Thyroid gland (tissue), 4 donors: ENCODE measurements at regions not wholly inside any gene's neighbourhood (a gene's known extent, or its start where the extent isn't known, plus 50 kb on each side); places are given as distances from the start of the nearest gene placed in this dataset.

ENCODE experiments used
- DNase-seq, 2 donors: peaks; one replicate each; pipeline ENCODE4 v3.0.0-alpha.2; 2019
- H3K27ac ChIP-seq, 3 donors: fragments of 200-600 bp; sonication (generic); 1 replicate in 2 of 3; 2 replicates in 1 of 3; pipeline ENCODE4 v1.5.1; 2016 to 2019; ENCODE audit warnings: mild to moderate bottlenecking in 1 of 3, moderate library complexity in 1 of 3
- H3K27me3 ChIP-seq: fragments of 200-600 bp; sonication (generic); one replicate; pipeline ENCODE4 v1.5.1; 2019
- H3K36me3 ChIP-seq, 2 donors: fragments of 200-600 bp; sonication (generic); one replicate each; pipeline ENCODE4 v1.5.1; 2016 to 2019
- H3K4me1 ChIP-seq, 2 donors: fragments of 200-600 bp; sonication (generic); one replicate each; pipeline ENCODE4 v1.5.1; 2017 to 2019
- H3K4me3 ChIP-seq, 3 donors: fragments of 200-600 bp; sonication (generic); replicated peaks in 1 of 3; 1 replicate in 2 of 3; 2 replicates in 1 of 3; pipeline ENCODE4 v1.5.1; 2016; ENCODE audit warnings: mild to moderate bottlenecking in 1 of 3
- H3K9me3 ChIP-seq: fragments of 200-600 bp; sonication (generic); one replicate; pipeline ENCODE4 v1.5.1; 2017
- CTCF ChIP-seq, 6 experiments: fragments of 200-600 bp in 3 of 6; fragments of 450-650 bp in 3 of 6; sonication (generic) in 3 of 6; IDR thresholded peaks; one replicate each; pipeline ENCODE4 v1.5.1; 2016 to 2019; ENCODE audit warnings: antibody characterized with exemption in 6 of 6, mild to moderate bottlenecking in 2 of 6, inconsistent platforms in 1 of 6, moderate library complexity in 1 of 6
- POLR2A ChIP-seq, 2 donors: fragments of 450-650 bp; IDR thresholded peaks; one replicate each; pipeline ENCODE4 v1.6.1; 2017; ENCODE audit warnings: antibody characterized with exemption in 2 of 2, mild to moderate bottlenecking in 2 of 2, moderate library complexity in 1 of 2
- WGBS, 2 donors: methylation state at CpG; one replicate each; pipeline ENCODE4 v1.1.5; 2017; 5-methylcytosine and 5-hydroxymethylcytosine counted together
- intact Hi-C: fragments of 100-400 bp; cut with DNase I; formaldehyde crosslinking; loops from one replicate; pipeline ENCODE4 v1.15.1; 2023

GRCh38 chr10:31081937-31082840, 50.5 kb upstream of the ZNF438 start:
- intact Hi-C loops = no loop called here
- H3K36me3 ChIP-seq = no peaks in the 10 kb centered on the region
- WGBS, 2 donors = 96 to 98% methylated on average over 2 of the region's 2 CpGs
- H3K27ac ChIP-seq = no peak overlapping the region
- H3K4me3 ChIP-seq = no peak overlapping the region
- no peaks in the 10 kb centered on the region for H3K9me3 ChIP-seq
- no peak for DNase-seq
- no peak for TF ChIP-seq POLR2A (IDR thresholded peaks at IDR 0.05)
- TF ChIP-seq CTCF (IDR thresholded peaks at IDR 0.05) = no peak
- H3K27me3 ChIP-seq = no peaks in the 10 kb centered on the region
- H3K4me1 ChIP-seq = no peaks in the 10 kb centered on the region

- Histone ChIP-seq H3K9me3 (no peaks in the 10 kb centered on the region), H3K36me3 (no peaks in the 10 kb centered on the region), H3K4me3 (no peak overlapping the region), H3K27ac (no peak overlapping the region), H3K4me1 (no peaks in the 10 kb centered on the region), H3K27me3 (no peaks in the 10 kb centered on the region)
- DNase-seq = peak; percentile 52 to 55
- TF ChIP-seq POLR2A (IDR thresholded peaks at IDR 0.05) (no peak), CTCF (IDR thresholded peaks at IDR 0.05) (peak in 4 of 6 experiments; percentile 21 to 57 (median 49))
- intact Hi-C loops = no loop called here
- 51 to 55% methylated on average over 6 of the region's 6 CpGs for WGBS, 2 donors
Measured at GRCh38 chr10:31083765-31084184, 52.1 kb upstream of the ZNF438 start.

DNA sequence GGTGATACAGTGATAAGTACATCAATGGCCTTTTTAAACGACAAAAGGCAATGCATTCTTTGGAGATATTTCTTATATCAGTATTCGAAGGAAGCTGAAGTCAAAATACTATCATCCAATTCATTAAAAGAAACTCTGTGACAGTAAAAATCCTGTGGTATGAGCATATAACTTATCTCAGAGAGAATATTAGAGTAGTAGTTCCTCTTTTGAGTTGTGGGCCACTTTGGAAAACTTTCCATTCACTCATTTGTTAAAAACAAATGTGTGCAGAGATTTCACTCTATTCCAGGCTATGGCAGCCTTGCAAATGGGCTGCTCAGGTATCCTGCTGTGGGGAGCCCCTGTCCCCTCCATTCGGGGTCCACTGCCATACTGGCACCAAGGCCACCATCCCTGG, 55.3 kb upstream of the ZNF438 start:
- intact Hi-C loops = no loop called here

GRCh38 chr10:31087851-31088250, 56.2 kb upstream of the ZNF438 start:
- intact Hi-C loops = no loop called here
- TF ChIP-seq POLR2A (IDR thresholded peaks at IDR 0.05) (no peak), CTCF (IDR thresholded peaks at IDR 0.05) (no peak)
- Histone ChIP-seq H3K4me3 (no peak overlapping the region), H3K4me1 (no peaks in the 10 kb centered on the region), H3K27ac (no peak overlapping the region), H3K27me3 (no peaks in the 10 kb centered on the region), H3K36me3 (no peaks in the 10 kb centered on the region), H3K9me3 (no peaks in the 10 kb centered on the region)
- DNase-seq = no peak
- WGBS, 2 donors = 88 to 92% methylated on average over 1 of the region's 1 CpG

More for the DNA sequence above, 55.3 kb upstream of the ZNF438 start:
- WGBS, 2 donors = 90 to 91% methylated on average over 3 of the region's 3 CpGs
- H3K4me1 ChIP-seq = no peaks in the 10 kb centered on the region
- no peaks in the 10 kb centered on the region for H3K27me3 ChIP-seq
- DNase-seq = no peak
- H3K36me3 ChIP-seq = no peaks in the 10 kb centered on the region
- no peak for TF ChIP-seq POLR2A (IDR thresholded peaks at IDR 0.05)
- H3K4me3 ChIP-seq = no peak overlapping the region
- H3K27ac ChIP-seq = no peak overlapping the region
- H3K9me3 ChIP-seq = no peaks in the 10 kb centered on the region

DNA sequence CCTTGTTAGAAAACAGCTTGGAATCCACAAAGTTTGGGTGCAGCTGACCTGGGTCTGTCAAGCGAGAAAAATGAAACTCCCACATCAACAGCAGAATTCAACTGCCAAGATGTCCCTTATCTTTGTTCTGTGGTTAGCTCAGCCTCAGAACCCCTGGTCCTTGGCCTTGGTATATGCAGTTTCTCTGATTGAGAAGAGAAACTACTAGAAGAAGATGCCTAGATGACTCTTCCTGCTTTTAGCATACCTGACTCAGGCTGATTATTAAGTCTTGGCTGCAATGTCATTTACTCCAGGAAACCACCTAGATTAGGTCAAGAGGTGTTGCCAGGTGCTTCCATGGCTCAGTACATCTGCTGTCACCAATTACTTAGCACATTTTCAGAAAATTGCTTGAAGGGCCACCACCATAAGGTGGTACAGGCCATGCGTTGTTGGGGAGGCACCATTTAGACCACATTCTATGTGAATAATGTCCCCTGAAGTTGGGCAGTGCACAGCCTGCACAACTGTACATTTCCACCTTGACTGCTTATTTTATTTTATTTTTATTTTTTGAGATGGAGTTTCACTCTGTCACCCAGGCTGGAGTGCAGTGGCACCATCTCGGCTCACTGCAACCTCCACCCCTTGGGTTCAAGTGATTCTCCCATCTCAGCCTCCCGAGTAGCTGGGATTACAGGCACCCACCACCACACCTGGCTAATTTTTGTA, 59.4 kb upstream of the ZNF438 start:
- DNase-seq = no peak
- no peak overlapping the region for H3K27ac ChIP-seq
- no peak for TF ChIP-seq CTCF (IDR thresholded peaks at IDR 0.05)
- TF ChIP-seq POLR2A (IDR thresholded peaks at IDR 0.05) = no peak
- H3K9me3 ChIP-seq = no peaks in the 10 kb centered on the region
- 92 to 96% methylated on average over 3 of the region's 4 CpGs for WGBS, 2 donors
- no peaks in the 10 kb centered on the region for H3K27me3 ChIP-seq
- H3K4me1 ChIP-seq = no peaks in the 10 kb centered on the region
- no peak overlapping the region for H3K4me3 ChIP-seq
- H3K36me3 ChIP-seq = no peaks in the 10 kb centered on the region
- intact Hi-C loops = no loop called here
